ENCODE measurements at regions not wholly inside any gene's neighbourhood (a gene's known extent, or its start where the extent isn't known, plus 50 kb on each side); places are given as distances from the start of the nearest gene placed in this dataset.

DNA sequence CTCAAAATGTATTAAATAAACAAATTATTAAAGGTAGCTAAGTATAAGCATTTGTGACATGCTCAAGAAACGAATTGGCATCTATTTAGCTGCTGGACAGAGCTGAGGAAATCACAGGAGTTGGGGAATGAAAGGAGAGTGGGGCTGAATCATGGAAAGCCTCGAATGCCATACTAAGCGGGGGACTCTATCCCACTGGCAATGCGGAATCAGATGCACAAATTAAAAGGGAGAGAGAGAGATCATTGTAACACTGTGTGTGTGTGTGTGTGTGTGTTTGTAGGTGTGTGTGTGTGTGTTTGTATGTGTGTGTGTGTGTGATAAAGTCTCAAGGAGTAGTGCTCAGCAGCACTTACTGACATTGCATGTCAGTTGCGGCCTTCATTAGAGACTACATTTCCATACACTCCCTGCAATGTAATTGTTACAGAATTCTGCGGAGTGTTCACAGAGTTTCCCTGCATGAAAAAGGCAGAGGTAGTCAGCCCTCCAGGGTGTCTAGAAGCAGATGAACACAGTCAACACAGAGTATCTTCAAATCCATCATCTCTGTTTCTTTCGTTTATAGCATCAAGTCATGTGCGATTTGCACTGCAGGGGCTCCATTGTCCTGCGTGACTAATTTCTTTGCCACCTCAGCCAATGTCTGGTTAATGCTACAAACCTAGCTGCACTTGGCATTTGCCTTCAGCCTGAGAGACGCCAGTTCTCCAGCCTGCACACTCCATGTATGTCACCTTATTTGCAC, 111.7 kb upstream of the CYRIA start:
- TF ChIP-seq, protein P1, sequence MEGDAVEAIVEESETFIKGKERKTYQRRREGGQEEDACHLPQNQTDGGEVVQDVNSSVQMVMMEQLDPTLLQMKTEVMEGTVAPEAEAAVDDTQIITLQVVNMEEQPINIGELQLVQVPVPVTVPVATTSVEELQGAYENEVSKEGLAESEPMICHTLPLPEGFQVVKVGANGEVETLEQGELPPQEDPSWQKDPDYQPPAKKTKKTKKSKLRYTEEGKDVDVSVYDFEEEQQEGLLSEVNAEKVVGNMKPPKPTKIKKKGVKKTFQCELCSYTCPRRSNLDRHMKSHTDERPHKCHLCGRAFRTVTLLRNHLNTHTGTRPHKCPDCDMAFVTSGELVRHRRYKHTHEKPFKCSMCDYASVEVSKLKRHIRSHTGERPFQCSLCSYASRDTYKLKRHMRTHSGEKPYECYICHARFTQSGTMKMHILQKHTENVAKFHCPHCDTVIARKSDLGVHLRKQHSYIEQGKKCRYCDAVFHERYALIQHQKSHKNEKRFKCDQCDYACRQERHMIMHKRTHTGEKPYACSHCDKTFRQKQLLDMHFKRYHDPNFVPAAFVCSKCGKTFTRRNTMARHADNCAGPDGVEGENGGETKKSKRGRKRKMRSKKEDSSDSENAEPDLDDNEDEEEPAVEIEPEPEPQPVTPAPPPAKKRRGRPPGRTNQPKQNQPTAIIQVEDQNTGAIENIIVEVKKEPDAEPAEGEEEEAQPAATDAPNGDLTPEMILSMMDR (IDR thresholded peaks at IDR 0.05): no peak
- no peak for TF ChIP-seq POLR2A (IDR thresholded peaks at IDR 0.05)
